ENCODE measurements at regions not wholly inside any gene's neighbourhood (a gene's known extent, or its start where the extent isn't known, plus 50 kb on each side); places are given as distances from the start of the nearest gene placed in this dataset.

DNA sequence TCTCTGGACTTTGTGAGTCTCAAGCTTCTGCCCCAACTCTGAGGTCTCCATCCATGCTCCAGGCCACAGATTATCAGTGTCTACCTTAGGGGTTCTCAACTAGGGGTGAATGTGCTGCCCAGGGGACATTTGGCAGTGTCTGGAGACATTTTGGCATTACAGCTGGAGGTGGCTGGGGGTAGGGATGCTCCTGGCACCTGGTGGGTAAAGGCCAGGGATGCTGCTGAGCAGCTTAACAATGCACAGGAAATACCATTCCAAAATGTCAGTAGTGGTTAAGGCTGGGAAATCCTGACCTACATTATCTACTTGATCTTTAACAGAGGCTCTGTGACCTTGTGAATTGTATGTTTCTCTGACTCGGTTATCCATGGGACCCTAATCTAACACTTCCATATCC is 67.3 kb upstream of the PALS2 start:
- no peaks in the 10 kb centered on the region for H3K9me3 ChIP-seq (ENCODE audit: control insufficient read depth, insufficient read depth, low read length)
- H3K4me3 ChIP-seq (ENCODE audit: low read depth, low read length) = no peak overlapping the region
- no peaks in the 10 kb centered on the region for H3K36me3 ChIP-seq (ENCODE audit: control insufficient read depth, insufficient read depth, low read length)
- H3K27me3 ChIP-seq (ENCODE audit: control insufficient read depth, insufficient read depth, low read length) = no peaks in the 10 kb centered on the region
- H3K9ac ChIP-seq (ENCODE audit: low read depth, low read length) = no peak overlapping the region
- H3K4me1 ChIP-seq (ENCODE audit: control insufficient read depth, insufficient read depth, low read length) = peaks cover 12% of the 10 kb centered on the region

DNA sequence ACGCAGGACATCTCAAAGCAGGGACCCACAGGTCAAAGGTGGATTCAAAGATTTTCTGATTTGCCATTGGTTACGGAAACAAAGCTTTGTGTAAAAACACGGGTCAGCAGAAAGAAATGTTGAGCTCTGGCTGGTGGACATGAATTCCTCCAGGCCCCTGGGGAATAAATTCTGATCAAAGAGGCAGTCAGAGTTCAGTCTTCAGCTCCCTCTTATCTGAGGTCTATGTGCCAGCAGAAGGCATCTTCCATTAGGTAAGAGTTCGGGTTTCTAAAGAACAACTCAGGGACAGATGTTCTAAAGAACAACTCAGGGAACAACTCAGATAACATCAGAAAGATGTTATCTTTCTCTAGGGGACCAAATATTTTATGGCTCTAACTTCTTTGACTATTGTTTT is 64.9 kb upstream of the PALS2 start:
- Histone ChIP-seq H3K36me3 (ENCODE audit: control insufficient read depth, insufficient read depth, low read length) (no peaks in the 10 kb centered on the region), H3K9me3 (ENCODE audit: control insufficient read depth, insufficient read depth, low read length) (no peaks in the 10 kb centered on the region), H3K4me1 (ENCODE audit: control insufficient read depth, insufficient read depth, low read length) (peaks cover 12% of the 10 kb centered on the region), H3K9ac (ENCODE audit: low read depth, low read length) (no peak overlapping the region), H3K27me3 (ENCODE audit: control insufficient read depth, insufficient read depth, low read length) (no peaks in the 10 kb centered on the region), H3K4me3 (ENCODE audit: low read depth, low read length) (no peak overlapping the region)

DNA sequence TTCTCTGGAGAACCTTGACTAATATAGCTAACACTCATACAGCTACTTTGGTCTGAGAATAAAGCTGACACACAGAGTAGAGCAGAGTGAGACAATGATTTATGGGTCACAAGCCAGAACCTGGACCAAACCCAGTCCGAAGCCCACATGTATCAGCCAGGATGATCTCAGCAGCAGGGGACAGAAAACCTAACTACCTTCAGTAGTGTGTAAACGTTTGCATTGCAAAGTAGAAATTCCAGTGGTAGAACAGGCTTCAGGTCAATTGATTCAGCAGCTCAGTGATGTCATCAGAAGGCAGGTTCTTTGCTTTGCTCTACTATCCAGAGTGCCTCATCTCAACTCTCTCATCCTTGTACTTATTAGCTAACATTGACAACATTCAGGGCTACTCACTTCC is 62.5 kb upstream of the PALS2 start:
- no peak overlapping the region for H3K9ac ChIP-seq (ENCODE audit: low read depth, low read length)
- no peaks in the 10 kb centered on the region for H3K36me3 ChIP-seq (ENCODE audit: control insufficient read depth, insufficient read depth, low read length)
- H3K4me3 ChIP-seq (ENCODE audit: low read depth, low read length) = no peak overlapping the region
- H3K27me3 ChIP-seq (ENCODE audit: control insufficient read depth, insufficient read depth, low read length) = no peaks in the 10 kb centered on the region
- peaks cover 6% of the 10 kb centered on the region for H3K4me1 ChIP-seq (ENCODE audit: control insufficient read depth, insufficient read depth, low read length)
- no peaks in the 10 kb centered on the region for H3K9me3 ChIP-seq (ENCODE audit: control insufficient read depth, insufficient read depth, low read length)

DNA sequence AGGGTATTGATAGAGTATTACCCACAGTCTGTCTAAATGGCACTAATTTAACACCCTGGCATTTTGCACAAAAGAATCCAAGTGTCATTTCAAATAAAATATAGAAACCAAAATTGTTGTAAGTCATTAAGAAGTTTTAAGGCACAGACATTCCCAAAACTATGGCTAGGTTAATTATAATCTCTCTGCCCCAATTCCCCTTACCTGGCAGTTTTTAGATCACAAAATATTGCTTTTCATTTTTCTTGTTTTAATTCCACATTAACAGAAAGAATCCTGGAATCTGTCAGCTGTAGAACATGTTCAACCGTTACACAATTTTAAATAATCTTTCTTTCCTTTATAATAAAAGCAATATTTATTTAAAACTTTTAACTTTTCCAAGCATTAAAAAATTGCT is 56.1 kb upstream of the PALS2 start:
- Histone ChIP-seq H3K36me3 (ENCODE audit: control insufficient read depth, insufficient read depth, low read length) (no peaks in the 10 kb centered on the region), H3K4me3 (ENCODE audit: low read depth, low read length) (no peak overlapping the region), H3K27me3 (ENCODE audit: control insufficient read depth, insufficient read depth, low read length) (no peaks in the 10 kb centered on the region), H3K9ac (ENCODE audit: low read depth, low read length) (no peak overlapping the region), H3K4me1 (ENCODE audit: control insufficient read depth, insufficient read depth, low read length) (peaks cover 10% of the 10 kb centered on the region), H3K9me3 (ENCODE audit: control insufficient read depth, insufficient read depth, low read length) (no peaks in the 10 kb centered on the region)

DNA sequence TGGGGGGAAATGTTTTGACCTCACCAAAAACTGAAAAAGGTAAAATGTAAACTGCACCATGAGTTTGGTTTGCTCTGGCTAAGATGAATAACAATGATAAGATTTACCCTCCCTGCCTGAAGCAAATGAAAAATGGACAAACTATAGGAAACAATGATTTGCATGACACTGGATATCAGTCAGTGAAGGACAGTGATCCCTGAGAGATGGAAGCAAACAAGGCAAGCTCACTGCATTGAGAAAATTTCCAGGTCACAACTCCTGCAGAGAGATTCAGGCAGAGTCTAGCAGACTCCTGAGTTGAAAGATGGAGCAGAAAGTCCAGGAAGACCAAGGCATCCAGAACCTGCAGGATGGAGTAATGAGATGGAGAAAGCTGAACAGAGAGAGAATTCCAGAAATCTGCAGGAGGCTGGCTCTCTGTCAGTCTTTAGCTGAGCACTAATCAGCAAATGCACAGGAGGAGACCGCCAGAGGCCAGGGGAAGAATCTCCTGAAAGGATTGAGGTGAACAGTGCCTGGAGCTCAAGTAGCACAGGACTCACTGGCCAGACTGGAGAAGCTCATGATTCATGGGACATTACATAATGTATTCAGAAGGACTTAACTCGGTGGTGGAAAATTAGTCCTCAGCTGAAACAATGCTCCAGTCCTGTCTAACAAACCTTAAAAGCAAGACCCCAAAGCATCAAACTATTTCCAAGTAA is 51.2 kb upstream of the PALS2 start:
- H3K9me3 ChIP-seq (ENCODE audit: control insufficient read depth, insufficient read depth, low read length) = no peaks in the 10 kb centered on the region
- H3K9ac ChIP-seq (ENCODE audit: low read depth, low read length) = no peak overlapping the region
- H3K36me3 ChIP-seq (ENCODE audit: control insufficient read depth, insufficient read depth, low read length) = no peaks in the 10 kb centered on the region
- H3K27me3 ChIP-seq (ENCODE audit: control insufficient read depth, insufficient read depth, low read length) = no peaks in the 10 kb centered on the region
- peaks cover 14% of the 10 kb centered on the region for H3K4me1 ChIP-seq (ENCODE audit: control insufficient read depth, insufficient read depth, low read length)
- H3K4me3 ChIP-seq (ENCODE audit: low read depth, low read length) = no peak overlapping the region

Data from iPS-15b (cell line).